ENCODE measurements at regions not wholly inside any gene's neighbourhood (a gene's known extent, or its start where the extent isn't known, plus 50 kb on each side); places are given as distances from the start of the nearest gene placed in this dataset.
"Not testable (repeated sequence)": the region's sequence is repeated elsewhere in the genome, so short reads cannot be mapped to it uniquely, and the experiment has no call there.

DNA sequence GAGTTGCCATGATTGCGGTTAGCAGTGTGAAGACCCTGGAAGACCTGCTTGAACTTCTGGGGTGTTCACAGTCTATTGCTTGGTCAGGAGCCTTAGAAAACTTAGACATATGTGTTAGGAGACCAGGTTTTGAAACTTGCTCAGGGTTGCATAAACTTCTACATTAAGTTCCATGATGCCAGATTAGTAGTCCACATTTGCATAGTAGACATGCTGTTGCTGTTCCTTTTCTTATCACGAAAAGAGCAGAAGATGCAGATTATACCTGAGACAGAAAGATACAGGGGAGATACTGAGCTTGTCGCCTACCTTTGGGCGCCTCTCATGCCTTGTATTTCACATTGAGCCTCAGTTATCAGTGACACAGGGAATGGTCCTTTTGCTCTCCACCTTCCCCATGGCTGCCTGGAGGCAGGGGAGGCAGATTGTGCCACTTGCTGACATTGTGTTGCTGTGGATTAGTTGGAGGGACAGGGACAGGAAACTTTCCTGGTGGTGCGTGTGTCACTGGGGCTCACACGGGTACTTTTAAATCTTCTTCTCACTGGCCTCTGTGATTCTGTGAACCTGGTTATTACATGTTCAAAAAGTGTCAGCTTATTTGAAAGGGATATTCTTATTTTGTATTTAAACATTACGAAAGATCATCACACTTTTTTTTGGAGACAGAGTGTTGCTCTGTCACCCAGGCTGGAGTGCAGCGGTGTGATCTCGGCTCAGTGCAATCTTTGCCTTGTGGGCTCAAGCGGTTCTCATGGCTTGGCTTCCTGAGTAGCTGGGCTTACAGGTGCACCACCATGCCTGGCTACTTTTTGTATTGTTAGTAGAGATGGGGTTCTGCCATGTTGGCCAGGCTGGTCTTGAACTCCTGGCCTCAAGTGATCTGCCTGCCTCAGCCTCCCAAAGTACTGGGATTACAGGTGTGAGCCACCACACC lies 82.0 kb downstream of the SRGAP2 start:
- CTCF ChIA-PET (ENCODE audit: low intra/inter-chr PET ratio, low total read pairs); H3K9ac ChIP-seq (ENCODE audit: insufficient read depth, low read depth, low read length); H2AFZ ChIP-seq (ENCODE audit: low read length); BruUV-seq (replicated peaks); H3K4me1 ChIP-seq (ENCODE audit: insufficient read depth, low read length); DNase-seq (ENCODE audit: low spot score); H3K4me3 ChIP-seq (replicated peaks in 1 of 3; ENCODE audit: insufficient read depth in 1 of 3, low read depth in 2 of 3, low read length in 3 of 3); H3K27me3 ChIP-seq (ENCODE audit: control insufficient read depth in 1 of 2, insufficient read depth in 2 of 2, low read length in 2 of 2); H3K36me3 ChIP-seq (replicated peaks in 1 of 2; ENCODE audit: control insufficient read depth in 1 of 2, insufficient read depth in 2 of 2, low read length in 2 of 2); H3K27ac ChIP-seq (ENCODE audit: extremely low read length, insufficient read depth, low read length); POLR2A ChIA-PET; FAIRE-seq; H3K79me2 ChIP-seq (ENCODE audit: insufficient read depth, low read length); H3K9me3 ChIP-seq (ENCODE audit: low read length); H3K4me2 ChIP-seq (ENCODE audit: low read depth, low read length); ATAC-seq; in situ Hi-C loops (cut with HindIII; ENCODE audit: extremely low pct_ligation_motif_present, low pct_unique_long_range_greater_than_20kb); intact Hi-C loops (cut with micrococcal nuclease; ENCODE audit: unreplicated experiment); H4K20me1 ChIP-seq (ENCODE audit: insufficient read depth, low read length): not testable (repeated sequence)
- TF ChIP-seq, protein P1, sequence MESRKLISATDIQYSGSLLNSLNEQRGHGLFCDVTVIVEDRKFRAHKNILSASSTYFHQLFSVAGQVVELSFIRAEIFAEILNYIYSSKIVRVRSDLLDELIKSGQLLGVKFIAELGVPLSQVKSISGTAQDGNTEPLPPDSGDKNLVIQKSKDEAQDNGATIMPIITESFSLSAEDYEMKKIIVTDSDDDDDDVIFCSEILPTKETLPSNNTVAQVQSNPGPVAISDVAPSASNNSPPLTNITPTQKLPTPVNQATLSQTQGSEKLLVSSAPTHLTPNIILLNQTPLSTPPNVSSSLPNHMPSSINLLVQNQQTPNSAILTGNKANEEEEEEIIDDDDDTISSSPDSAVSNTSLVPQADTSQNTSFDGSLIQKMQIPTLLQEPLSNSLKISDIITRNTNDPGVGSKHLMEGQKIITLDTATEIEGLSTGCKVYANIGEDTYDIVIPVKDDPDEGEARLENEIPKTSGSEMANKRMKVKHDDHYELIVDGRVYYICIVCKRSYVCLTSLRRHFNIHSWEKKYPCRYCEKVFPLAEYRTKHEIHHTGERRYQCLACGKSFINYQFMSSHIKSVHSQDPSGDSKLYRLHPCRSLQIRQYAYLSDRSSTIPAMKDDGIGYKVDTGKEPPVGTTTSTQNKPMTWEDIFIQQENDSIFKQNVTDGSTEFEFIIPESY (CRISPR knock-in tag; IDR thresholded peaks at IDR 0.05) = 0 out of 2 replicates have a peak, but pooled peaks have one; percentile 20
- 98% methylated on average over 6 of the region's 10 CpGs for WGBS (ENCODE audit: low lambda C conversion rate)

- in situ Hi-C loops (cut with HindIII; ENCODE audit: extremely low pct_ligation_motif_present, low pct_unique_long_range_greater_than_20kb); H3K27ac ChIP-seq (ENCODE audit: extremely low read length, insufficient read depth, low read length); ATAC-seq; H3K36me3 ChIP-seq (replicated peaks in 1 of 2; ENCODE audit: control insufficient read depth in 1 of 2, insufficient read depth in 2 of 2, low read length in 2 of 2); H3K4me2 ChIP-seq (ENCODE audit: low read depth, low read length); FAIRE-seq; CTCF ChIA-PET (ENCODE audit: low intra/inter-chr PET ratio, low total read pairs); POLR2A ChIA-PET; H3K9ac ChIP-seq (ENCODE audit: insufficient read depth, low read depth, low read length); BruUV-seq (replicated peaks); H4K20me1 ChIP-seq (ENCODE audit: insufficient read depth, low read length); intact Hi-C loops (cut with micrococcal nuclease; ENCODE audit: unreplicated experiment); H3K27me3 ChIP-seq (ENCODE audit: control insufficient read depth in 1 of 2, insufficient read depth in 2 of 2, low read length in 2 of 2); DNase-seq (ENCODE audit: low spot score); H3K4me1 ChIP-seq (ENCODE audit: insufficient read depth, low read length); H3K9me3 ChIP-seq (ENCODE audit: low read length); H2AFZ ChIP-seq (ENCODE audit: low read length); H3K4me3 ChIP-seq (replicated peaks in 1 of 3; ENCODE audit: insufficient read depth in 1 of 3, low read depth in 2 of 3, low read length in 3 of 3); H3K79me2 ChIP-seq (ENCODE audit: insufficient read depth, low read length): not testable (repeated sequence)
- WGBS (ENCODE audit: low lambda C conversion rate) = 100% methylated on average over 2 of the region's 2 CpGs
Measured at GRCh38 chr1:206287759-206288158, 84.4 kb downstream of the SRGAP2 start.

DNA sequence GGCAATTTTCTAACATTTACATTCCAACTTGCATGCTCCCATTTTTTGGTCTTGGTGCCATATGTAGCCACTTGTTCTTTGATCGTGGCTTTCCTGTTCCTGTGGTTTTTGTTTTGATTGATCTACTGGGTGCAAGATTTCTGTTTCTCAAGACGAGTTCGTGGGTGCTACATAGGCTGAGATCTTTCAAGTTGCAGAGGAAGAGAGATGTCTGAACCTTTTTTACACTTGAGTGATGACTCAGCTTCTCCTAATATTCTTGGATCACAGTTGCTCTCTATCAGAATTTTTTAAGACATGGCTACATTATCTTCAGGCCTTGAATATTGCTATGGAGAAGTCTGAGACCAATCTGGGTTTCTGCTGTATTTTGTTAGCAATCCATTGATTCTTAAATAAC lies 85.1 kb downstream of the SRGAP2 start:
- H3K27ac ChIP-seq (ENCODE audit: extremely low read length, insufficient read depth, low read length); H3K79me2 ChIP-seq (ENCODE audit: insufficient read depth, low read length); H3K9me3 ChIP-seq (ENCODE audit: low read length); H3K27me3 ChIP-seq (ENCODE audit: control insufficient read depth in 1 of 2, insufficient read depth in 2 of 2, low read length in 2 of 2); BruUV-seq (replicated peaks); H2AFZ ChIP-seq (ENCODE audit: low read length); H4K20me1 ChIP-seq (ENCODE audit: insufficient read depth, low read length); H3K9ac ChIP-seq (ENCODE audit: insufficient read depth, low read depth, low read length); POLR2A ChIA-PET; in situ Hi-C loops (cut with HindIII; ENCODE audit: extremely low pct_ligation_motif_present, low pct_unique_long_range_greater_than_20kb); intact Hi-C loops (cut with micrococcal nuclease; ENCODE audit: unreplicated experiment); H3K4me1 ChIP-seq (ENCODE audit: insufficient read depth, low read length); H3K36me3 ChIP-seq (replicated peaks in 1 of 2; ENCODE audit: control insufficient read depth in 1 of 2, insufficient read depth in 2 of 2, low read length in 2 of 2); CTCF ChIA-PET (ENCODE audit: low intra/inter-chr PET ratio, low total read pairs); H3K4me2 ChIP-seq (ENCODE audit: low read depth, low read length); FAIRE-seq; DNase-seq (ENCODE audit: low spot score); ATAC-seq; H3K4me3 ChIP-seq (replicated peaks in 1 of 3; ENCODE audit: insufficient read depth in 1 of 3, low read depth in 2 of 3, low read length in 3 of 3): not testable (repeated sequence)
- no CpG with 5 or more reads among the region's 3 CpGs for WGBS (ENCODE audit: low lambda C conversion rate)

All from HepG2 (cell line).